Kidney epithelial cell (primary cell): ENCODE measurements at regions not wholly inside any gene's neighbourhood (a gene's known extent, or its start where the extent isn't known, plus 50 kb on each side); places are given as distances from the start of the nearest gene placed in this dataset.

Experiments
- DNase-seq: peaks from one replicate; pipeline ENCODE4 v3.0.0-alpha.2; 2010; ENCODE audit warnings: low read depth
- H3K27me3 ChIP-seq: 2 replicates; pipeline ENCODE4 v1.6.0; 2011; ENCODE audit warnings: low read length; ENCODE audit not compliant: control insufficient read depth, insufficient read depth
- H3K36me3 ChIP-seq: 2 replicates; pipeline ENCODE4 v1.5.1; 2011; ENCODE audit warnings: low read length; ENCODE audit not compliant: control insufficient read depth, insufficient read depth
- H3K4me3 ChIP-seq: 2 replicates; pipeline ENCODE4 v1.5.1; 2011; ENCODE audit warnings: low read depth, mild to moderate bottlenecking, control low read depth, low read length
- TF ChIP-seq, protein P1 (sequence below): IDR thresholded peaks from 2 replicates; pipeline ENCODE4 v1.5.1; 2011; ENCODE audit warnings: mild to moderate bottlenecking, moderate library complexity, low read length, control low read depth, inconsistent platforms; ENCODE audit not compliant: insufficient read depth, poor library complexity, severe bottlenecking

GRCh38 chr7:80278737-80279136 lies 144.1 kb downstream of the GNAI1 start:
- TF ChIP-seq, protein P1, sequence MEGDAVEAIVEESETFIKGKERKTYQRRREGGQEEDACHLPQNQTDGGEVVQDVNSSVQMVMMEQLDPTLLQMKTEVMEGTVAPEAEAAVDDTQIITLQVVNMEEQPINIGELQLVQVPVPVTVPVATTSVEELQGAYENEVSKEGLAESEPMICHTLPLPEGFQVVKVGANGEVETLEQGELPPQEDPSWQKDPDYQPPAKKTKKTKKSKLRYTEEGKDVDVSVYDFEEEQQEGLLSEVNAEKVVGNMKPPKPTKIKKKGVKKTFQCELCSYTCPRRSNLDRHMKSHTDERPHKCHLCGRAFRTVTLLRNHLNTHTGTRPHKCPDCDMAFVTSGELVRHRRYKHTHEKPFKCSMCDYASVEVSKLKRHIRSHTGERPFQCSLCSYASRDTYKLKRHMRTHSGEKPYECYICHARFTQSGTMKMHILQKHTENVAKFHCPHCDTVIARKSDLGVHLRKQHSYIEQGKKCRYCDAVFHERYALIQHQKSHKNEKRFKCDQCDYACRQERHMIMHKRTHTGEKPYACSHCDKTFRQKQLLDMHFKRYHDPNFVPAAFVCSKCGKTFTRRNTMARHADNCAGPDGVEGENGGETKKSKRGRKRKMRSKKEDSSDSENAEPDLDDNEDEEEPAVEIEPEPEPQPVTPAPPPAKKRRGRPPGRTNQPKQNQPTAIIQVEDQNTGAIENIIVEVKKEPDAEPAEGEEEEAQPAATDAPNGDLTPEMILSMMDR, result no peak
- DNase-seq, result no peak

DNA sequence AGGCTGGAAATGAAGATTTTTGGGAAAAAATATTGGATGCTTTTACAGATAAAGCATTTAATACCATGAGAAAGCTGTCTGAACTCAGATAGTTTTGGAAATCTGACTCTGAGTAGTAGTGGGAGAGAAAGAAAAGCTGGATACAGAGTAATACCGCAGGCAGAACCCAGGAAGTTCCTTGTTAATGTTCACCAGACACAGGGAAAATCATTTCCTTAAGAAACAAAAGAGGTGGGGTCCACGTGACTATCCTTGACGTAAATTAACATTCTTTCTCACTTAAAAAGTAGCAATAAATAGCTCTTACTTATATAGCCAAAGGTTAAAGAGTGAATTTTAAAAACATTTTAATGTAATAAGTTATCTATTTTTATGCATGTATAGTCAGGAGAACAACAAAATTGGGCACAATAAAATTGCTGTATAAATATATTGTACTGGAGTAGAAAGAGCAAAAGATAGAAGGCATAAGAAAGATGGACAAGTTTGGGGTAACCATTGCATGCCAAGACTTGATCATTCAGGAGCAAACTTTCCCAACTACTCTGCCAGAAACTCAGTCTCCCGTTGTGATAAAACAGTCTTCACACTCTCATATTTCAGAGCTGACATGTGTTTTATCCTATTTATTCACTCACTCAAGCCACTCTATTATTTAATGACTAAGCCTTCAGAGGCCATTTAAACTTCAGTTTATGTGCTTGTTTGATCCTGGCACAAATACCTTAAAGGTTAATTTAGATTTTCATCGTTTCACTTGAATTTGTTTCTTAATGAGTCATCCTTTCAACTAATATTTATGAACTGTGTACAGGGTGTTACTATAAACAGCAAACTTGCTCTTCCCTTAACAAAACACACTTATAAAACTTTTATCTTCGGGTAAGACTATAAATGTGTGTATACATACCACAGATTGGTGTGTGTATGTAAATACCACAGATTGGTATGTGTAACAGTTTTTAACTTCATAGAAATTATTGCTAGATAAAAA lies 143.1 kb downstream of the GNAI1 start:
- Histone ChIP-seq H3K4me3 (no peak overlapping the region), H3K36me3 (no peaks in the 10 kb centered on the region), H3K27me3 (no peaks in the 10 kb centered on the region)
- DNase-seq, result peak; percentile 86
- TF ChIP-seq, protein P1, result no peak

More at GRCh38 chr7:80278737-80279136, 144.1 kb downstream of the GNAI1 start:
- Histone ChIP-seq H3K4me3 (no peak overlapping the region), H3K27me3 (no peaks in the 10 kb centered on the region), H3K36me3 (no peaks in the 10 kb centered on the region)
